ENCODE measurements at regions not wholly inside any gene's neighbourhood (a gene's known extent, or its start where the extent isn't known, plus 50 kb on each side); places are given as distances from the start of the nearest gene placed in this dataset.

DNA sequence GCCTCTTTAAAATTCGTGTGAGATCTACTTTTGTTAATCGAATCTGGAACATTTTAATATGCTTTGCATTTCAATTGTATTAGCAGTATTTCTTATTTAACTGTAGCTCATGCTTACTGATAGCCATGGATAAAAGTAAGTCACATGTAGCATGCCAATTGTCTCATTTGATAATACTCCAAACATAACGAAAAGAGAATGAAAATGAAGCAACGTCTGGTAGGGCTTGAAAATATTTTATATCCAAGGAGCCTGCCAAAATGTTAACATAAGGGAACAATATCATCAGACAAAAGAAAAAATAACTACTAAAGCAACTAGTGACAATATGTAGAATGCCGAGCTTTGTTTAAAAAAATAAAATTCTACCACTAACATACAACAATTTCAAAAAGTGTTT, 94.1 kb upstream of the MID1 start:
- DNase-seq (ENCODE audit: low spot score), result no peak
- H3K27ac Mint-ChIP-seq (ENCODE audit: unreplicated experiment), result no peak overlapping the region
- peaks cover 14% of the 10 kb centered on the region for H3K9me3 Mint-ChIP-seq (ENCODE audit: low read depth)
- H3K36me3 Mint-ChIP-seq (ENCODE audit: low read depth), result no peaks in the 10 kb centered on the region
- TF ChIP-seq, protein P1, sequence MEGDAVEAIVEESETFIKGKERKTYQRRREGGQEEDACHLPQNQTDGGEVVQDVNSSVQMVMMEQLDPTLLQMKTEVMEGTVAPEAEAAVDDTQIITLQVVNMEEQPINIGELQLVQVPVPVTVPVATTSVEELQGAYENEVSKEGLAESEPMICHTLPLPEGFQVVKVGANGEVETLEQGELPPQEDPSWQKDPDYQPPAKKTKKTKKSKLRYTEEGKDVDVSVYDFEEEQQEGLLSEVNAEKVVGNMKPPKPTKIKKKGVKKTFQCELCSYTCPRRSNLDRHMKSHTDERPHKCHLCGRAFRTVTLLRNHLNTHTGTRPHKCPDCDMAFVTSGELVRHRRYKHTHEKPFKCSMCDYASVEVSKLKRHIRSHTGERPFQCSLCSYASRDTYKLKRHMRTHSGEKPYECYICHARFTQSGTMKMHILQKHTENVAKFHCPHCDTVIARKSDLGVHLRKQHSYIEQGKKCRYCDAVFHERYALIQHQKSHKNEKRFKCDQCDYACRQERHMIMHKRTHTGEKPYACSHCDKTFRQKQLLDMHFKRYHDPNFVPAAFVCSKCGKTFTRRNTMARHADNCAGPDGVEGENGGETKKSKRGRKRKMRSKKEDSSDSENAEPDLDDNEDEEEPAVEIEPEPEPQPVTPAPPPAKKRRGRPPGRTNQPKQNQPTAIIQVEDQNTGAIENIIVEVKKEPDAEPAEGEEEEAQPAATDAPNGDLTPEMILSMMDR (IDR thresholded peaks at IDR 0.05), result no peak
- H3K4me3 Mint-ChIP-seq (ENCODE audit: unreplicated experiment), result no peak overlapping the region
- H3K4me1 Mint-ChIP-seq (ENCODE audit: low read depth), result no peaks in the 10 kb centered on the region
- H3K27me3 Mint-ChIP-seq (ENCODE audit: low read depth), result no peaks in the 10 kb centered on the region

DNA sequence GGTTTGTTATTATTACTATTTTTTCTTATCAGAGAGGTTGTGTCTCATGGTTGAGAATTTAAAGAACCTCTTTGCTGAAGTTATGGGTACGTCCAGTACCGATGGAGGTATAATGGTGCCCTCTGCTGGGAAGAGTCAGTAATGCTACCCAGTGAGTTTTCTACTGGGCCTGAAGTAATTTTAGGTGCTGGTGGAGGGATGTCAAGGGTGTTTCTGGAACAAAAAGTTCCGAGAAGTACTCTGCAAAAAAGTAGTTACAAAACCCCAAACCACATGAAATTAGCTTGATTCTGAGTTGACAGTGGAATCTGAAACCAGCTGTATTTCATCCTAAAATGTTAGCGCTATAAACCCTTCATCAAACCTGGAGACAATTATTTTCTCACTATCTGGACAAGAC, 102.5 kb upstream of the MID1 start:
- peaks cover 14% of the 10 kb centered on the region for H3K4me1 Mint-ChIP-seq (ENCODE audit: low read depth)
- DNase-seq (ENCODE audit: low spot score), result no peak
- H3K27ac Mint-ChIP-seq (ENCODE audit: unreplicated experiment), result no peak overlapping the region
- peaks cover 4% of the 10 kb centered on the region for H3K9me3 Mint-ChIP-seq (ENCODE audit: low read depth)
- H3K4me3 Mint-ChIP-seq (ENCODE audit: unreplicated experiment), result no peak overlapping the region
- H3K27me3 Mint-ChIP-seq (ENCODE audit: low read depth), result no peaks in the 10 kb centered on the region
- TF ChIP-seq, protein P1 (IDR thresholded peaks at IDR 0.05), result peak; percentile 88
- H3K36me3 Mint-ChIP-seq (ENCODE audit: low read depth), result no peaks in the 10 kb centered on the region

DNA sequence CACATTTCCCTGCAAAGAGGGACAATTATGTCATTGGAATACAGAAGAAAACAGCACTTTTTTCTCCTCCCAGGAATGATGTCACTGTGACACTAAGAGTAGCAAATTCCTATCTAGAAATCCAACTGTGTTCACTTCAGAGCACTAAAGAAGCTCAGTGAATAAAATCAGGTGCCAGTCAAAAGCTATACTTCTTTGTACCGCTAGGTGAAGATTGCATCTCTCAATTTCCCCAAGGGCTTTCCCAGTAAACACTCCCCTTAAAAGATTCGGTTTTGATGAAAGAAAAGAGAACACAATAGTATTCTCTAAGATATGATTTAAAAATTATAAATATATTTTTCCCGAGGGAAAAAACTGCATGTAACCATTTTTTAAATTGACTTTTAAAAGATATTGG, 104.7 kb upstream of the MID1 start:
- no peaks in the 10 kb centered on the region for H3K27me3 Mint-ChIP-seq (ENCODE audit: low read depth)
- TF ChIP-seq, protein P1 (IDR thresholded peaks at IDR 0.05), result peak; percentile 63
- H3K4me1 Mint-ChIP-seq (ENCODE audit: low read depth), result peaks cover 14% of the 10 kb centered on the region
- H3K27ac Mint-ChIP-seq (ENCODE audit: unreplicated experiment), result no peak overlapping the region
- no peaks in the 10 kb centered on the region for H3K36me3 Mint-ChIP-seq (ENCODE audit: low read depth)
- no peak for DNase-seq (ENCODE audit: low spot score)
- no peak overlapping the region for H3K4me3 Mint-ChIP-seq (ENCODE audit: unreplicated experiment)
- H3K9me3 Mint-ChIP-seq (ENCODE audit: low read depth), result no peaks in the 10 kb centered on the region

DNA sequence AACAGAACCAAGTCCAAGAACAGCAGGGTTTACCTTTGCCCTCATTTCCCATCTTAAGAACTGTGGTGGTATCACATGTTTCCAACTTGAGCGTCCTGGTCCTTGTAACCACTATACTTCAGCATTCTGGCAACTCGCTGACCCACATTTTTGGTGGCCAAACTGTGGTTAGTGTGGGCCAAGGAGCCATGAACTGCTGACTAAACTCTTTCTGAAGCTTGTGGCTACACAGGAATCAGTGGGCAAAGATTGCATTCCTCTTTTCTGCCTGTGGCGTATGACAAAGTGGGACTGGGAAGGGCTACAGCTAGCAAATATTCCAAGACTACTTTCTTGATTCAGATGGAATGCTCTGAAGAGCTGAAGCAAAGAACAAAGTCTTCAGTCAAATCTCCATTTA, 106.3 kb upstream of the MID1 start:
- no peaks in the 10 kb centered on the region for H3K9me3 Mint-ChIP-seq (ENCODE audit: low read depth)
- no peaks in the 10 kb centered on the region for H3K36me3 Mint-ChIP-seq (ENCODE audit: low read depth)
- TF ChIP-seq, protein P1 (IDR thresholded peaks at IDR 0.05), result no peak
- H3K27me3 Mint-ChIP-seq (ENCODE audit: low read depth), result no peaks in the 10 kb centered on the region
- H3K27ac Mint-ChIP-seq (ENCODE audit: unreplicated experiment), result no peak overlapping the region
- peaks cover 14% of the 10 kb centered on the region for H3K4me1 Mint-ChIP-seq (ENCODE audit: low read depth)
- no peak overlapping the region for H3K4me3 Mint-ChIP-seq (ENCODE audit: unreplicated experiment)
- no peak for DNase-seq (ENCODE audit: low spot score)

DNA sequence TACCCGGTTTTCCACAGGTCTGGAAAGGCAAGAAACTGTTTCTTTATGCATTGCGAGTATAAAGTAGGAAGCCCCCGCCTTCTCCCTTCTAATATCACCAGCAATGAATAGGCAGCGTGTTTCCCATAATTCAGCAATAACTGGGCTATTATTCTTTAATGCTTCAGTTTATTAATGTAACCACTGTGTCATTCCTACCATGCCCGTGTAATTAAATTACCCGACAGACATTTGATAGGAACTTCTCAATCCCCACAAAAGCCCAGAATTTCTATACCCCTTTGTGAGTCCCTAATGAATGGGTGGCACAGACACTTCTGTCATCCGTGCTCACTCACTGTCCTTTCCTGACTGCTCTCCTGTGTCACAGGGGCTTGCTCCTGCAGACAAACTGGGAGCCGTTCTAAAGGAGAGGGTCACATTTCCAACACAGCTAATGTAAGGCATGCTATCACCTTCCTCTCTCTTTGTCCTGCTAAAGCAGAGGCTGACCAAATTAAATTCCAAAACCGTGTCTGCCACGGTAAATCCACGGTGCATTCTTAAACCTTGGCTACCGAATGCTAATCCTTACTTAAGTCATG, 108.5 kb upstream of the MID1 start:
- H3K36me3 Mint-ChIP-seq (ENCODE audit: low read depth), result no peaks in the 10 kb centered on the region
- DNase-seq (ENCODE audit: low spot score), result no peak
- H3K9me3 Mint-ChIP-seq (ENCODE audit: low read depth), result peaks cover 1% of the 10 kb centered on the region
- H3K4me3 Mint-ChIP-seq (ENCODE audit: unreplicated experiment), result no peak overlapping the region
- no peaks in the 10 kb centered on the region for H3K27me3 Mint-ChIP-seq (ENCODE audit: low read depth)
- TF ChIP-seq, protein P1 (IDR thresholded peaks at IDR 0.05), result no peak
- no peak overlapping the region for H3K27ac Mint-ChIP-seq (ENCODE audit: unreplicated experiment)
- peaks cover 7% of the 10 kb centered on the region for H3K4me1 Mint-ChIP-seq (ENCODE audit: low read depth)
